GM23338 (cell line): ENCODE measurements at regions not wholly inside any gene's neighbourhood (a gene's known extent, or its start where the extent isn't known, plus 50 kb on each side); places are given as distances from the start of the nearest gene placed in this dataset.

Source experiments
- ATAC-seq: fragments of 200-7000 bp; cut with Tn5 transposase; 3 replicates; pipeline ENCODE4 v1.9.1; 2020
- DNase-seq: peaks from one replicate; pipeline ENCODE4 v3.0.0-alpha.2; 2015; ENCODE audit warnings: low spot score
- H2AFZ ChIP-seq: fragments of 200-600 bp; sonication (generic); 2 replicates; pipeline ENCODE4 v1.8.0; 2016; ENCODE audit warnings: antibody characterized with exemption, mild to moderate bottlenecking, moderate library complexity
- H3F3A ChIP-seq: fragments of 200-600 bp; sonication (generic); replicated peaks from 2 replicates; pipeline ENCODE4 v1.8.0; 2017; ENCODE audit warnings: antibody characterized with exemption, mixed run types, low read depth
- H3K27ac ChIP-seq: fragments of 200-600 bp; sonication (generic); 2 replicates; pipeline ENCODE4 v1.6.1; 2016; ENCODE audit warnings: low read depth
- H3K27me3 ChIP-seq: fragments of 200-600 bp; sonication (generic); 2 replicates; pipeline ENCODE4 v1.8.0; 2016; ENCODE audit warnings: mild to moderate bottlenecking, mixed run types, moderate library complexity; ENCODE audit not compliant: insufficient read depth
- H3K36me3 ChIP-seq: fragments of 200-600 bp; sonication (generic); 2 replicates; pipeline ENCODE4 v1.8.0; 2016; ENCODE audit warnings: mild to moderate bottlenecking; ENCODE audit not compliant: insufficient read depth
- H3K4me1 ChIP-seq: fragments of 200-600 bp; sonication (generic); 2 replicates; pipeline ENCODE4 v1.8.0; 2016; ENCODE audit warnings: mild to moderate bottlenecking, moderate library complexity; ENCODE audit not compliant: insufficient read depth
- H3K4me2 ChIP-seq: fragments of 200-600 bp; sonication (generic); 2 replicates; pipeline ENCODE4 v1.7.1; 2017; ENCODE audit warnings: mixed run types
- H3K4me3 ChIP-seq: fragments of 200-600 bp; sonication (generic); 2 replicates; pipeline ENCODE4 v1.6.1; 2016; ENCODE audit warnings: mixed run types
- H3K79me2 ChIP-seq: fragments of 200-600 bp; sonication (generic); replicated peaks from 2 replicates; pipeline ENCODE4 v1.8.0; 2017; ENCODE audit warnings: mild to moderate bottlenecking; ENCODE audit not compliant: insufficient read depth
- H3K9me2 ChIP-seq: fragments of 200-600 bp; sonication (generic); 2 replicates; pipeline ENCODE4 v1.8.0; 2017; ENCODE audit not compliant: insufficient read depth
- H4K20me1 ChIP-seq: fragments of 200-600 bp; sonication (generic); replicated peaks from 2 replicates; pipeline ENCODE4 v1.8.0; 2017; ENCODE audit warnings: mild to moderate bottlenecking; ENCODE audit not compliant: insufficient read depth
- H3K27ac Mint-ChIP-seq: 2 replicates; pipeline ENCODE4 v1.8.0; 2020; ENCODE audit warnings: inconsistent platforms, mild to moderate bottlenecking, moderate library complexity, mixed read lengths
- H3K27me3 Mint-ChIP-seq: 3 replicates; pipeline ENCODE4 v1.8.0; 2022; ENCODE audit warnings: low read depth, mild to moderate bottlenecking, moderate library complexity, mixed read lengths, inconsistent platforms; ENCODE audit not compliant: insufficient read depth, poor library complexity
- H3K36me3 Mint-ChIP-seq: 3 replicates; pipeline ENCODE4 v1.8.0; 2021; ENCODE audit warnings: low read depth, mild to moderate bottlenecking, inconsistent platforms, moderate library complexity, mixed read lengths
- H3K4me1 Mint-ChIP-seq: 3 replicates; pipeline ENCODE4 v1.8.0; 2020; ENCODE audit warnings: mild to moderate bottlenecking, inconsistent platforms, mixed read lengths
- H3K4me3 Mint-ChIP-seq: 3 replicates; pipeline ENCODE4 v1.8.0; 2021; ENCODE audit warnings: moderate library complexity, mild to moderate bottlenecking, inconsistent platforms, mixed read lengths
- H3K9me3 Mint-ChIP-seq: 3 replicates; pipeline ENCODE4 v1.8.0; 2020; ENCODE audit warnings: moderate library complexity, mild to moderate bottlenecking, inconsistent platforms, mixed read lengths
- CREB1 ChIP-seq: fragments of 250-450 bp; sonication (Bioruptor Pico); IDR thresholded peaks from 2 replicates; pipeline ENCODE4 v1.5.0; 2020; ENCODE audit warnings: low read depth, mild to moderate bottlenecking, moderate library complexity
- CTCF ChIP-seq, 2 experiments: fragments of 200-600 bp in 1 of 2; sonication (generic) in 1 of 2; conservative IDR thresholded peaks; 2 replicates each; pipeline versions ENCODE4 v1.5.1 to v1.6.1; 2016 to 2017; ENCODE audit warnings: antibody characterized with exemption in 2 of 2, low read depth in 2 of 2, mild to moderate bottlenecking in 2 of 2, moderate library complexity in 1 of 2
- EZH2 ChIP-seq: fragments of 200-600 bp; sonication (generic); IDR thresholded peaks from one replicate; pipeline ENCODE4 v1.8.0; 2017; ENCODE audit warnings: antibody characterized with exemption, mild to moderate bottlenecking, low read depth; ENCODE audit not compliant: unreplicated experiment
- EZH2phosphoT487 ChIP-seq: fragments of 200-600 bp; sonication (generic); IDR thresholded peaks from one replicate; pipeline ENCODE4 v1.8.1; 2018; ENCODE audit warnings: antibody characterized with exemption; ENCODE audit not compliant: unreplicated experiment
- JUNB ChIP-seq: IDR thresholded peaks from one replicate; pipeline ENCODE4 v1.6.1; 2016; ENCODE audit warnings: antibody characterized with exemption; ENCODE audit not compliant: unreplicated experiment
- NANOG ChIP-seq: IDR thresholded peaks from 2 replicates; pipeline ENCODE4 v1.6.1; 2016; ENCODE audit warnings: antibody characterized with exemption, borderline replicate concordance
- ZNF114 ChIP-seq: fragments of 250-450 bp; sonication (Bioruptor Pico); IDR thresholded peaks from 2 replicates; pipeline ENCODE4 v1.5.0; 2020; ENCODE audit warnings: mild to moderate bottlenecking, moderate library complexity
- ZNF331 ChIP-seq: fragments of 250-450 bp; sonication (Bioruptor Pico); IDR thresholded peaks from 2 replicates; pipeline ENCODE4 v1.5.0; 2020; ENCODE audit warnings: low read depth, mild to moderate bottlenecking, moderate library complexity
- TF ChIP-seq, protein P1 (sequence below): IDR thresholded peaks from one replicate; pipeline ENCODE4 v1.6.1; 2018; ENCODE audit warnings: antibody characterized with exemption; ENCODE audit not compliant: unreplicated experiment
- TF ChIP-seq, protein P2 (sequence below): IDR thresholded peaks from 2 replicates; pipeline ENCODE4 v1.6.1; 2016; ENCODE audit warnings: antibody characterized with exemption

GRCh38 chr15:36373550-36373949, 205.9 kb upstream of the CDIN1 start:
- no peak for ATAC-seq
- Histone ChIP-seq H3K79me2 (no peaks in the 10 kb centered on the region), H2AFZ (no peak overlapping the region), H4K20me1 (no peaks in the 10 kb centered on the region), H3K4me1 (no peaks in the 10 kb centered on the region), H3K36me3 (no peaks in the 10 kb centered on the region), H3K4me3 (no peak overlapping the region), H3K9me2 (no peaks in the 10 kb centered on the region), H3K27ac (no peak overlapping the region), H3K27me3 (no peaks in the 10 kb centered on the region), H3F3A (no peaks in the 10 kb centered on the region), H3K4me2 (no peak overlapping the region)
- Mint-ChIP-seq H3K36me3 (no peaks in the 10 kb centered on the region), H3K4me1 (no peaks in the 10 kb centered on the region), H3K9me3 (no peaks in the 10 kb centered on the region; the same call in 2 of the 3 replicates), H3K27ac (no peak overlapping the region), H3K27me3 (no peaks in the 10 kb centered on the region), H3K4me3 (no peak overlapping the region)
- TF ChIP-seq JUNB: no peak
- TF ChIP-seq EZH2: no peak
- no peak for TF ChIP-seq NANOG
- TF ChIP-seq ZNF331: no peak
- no peak for TF ChIP-seq CREB1 (CRISPR knock-in tag)
- TF ChIP-seq, protein P1, sequence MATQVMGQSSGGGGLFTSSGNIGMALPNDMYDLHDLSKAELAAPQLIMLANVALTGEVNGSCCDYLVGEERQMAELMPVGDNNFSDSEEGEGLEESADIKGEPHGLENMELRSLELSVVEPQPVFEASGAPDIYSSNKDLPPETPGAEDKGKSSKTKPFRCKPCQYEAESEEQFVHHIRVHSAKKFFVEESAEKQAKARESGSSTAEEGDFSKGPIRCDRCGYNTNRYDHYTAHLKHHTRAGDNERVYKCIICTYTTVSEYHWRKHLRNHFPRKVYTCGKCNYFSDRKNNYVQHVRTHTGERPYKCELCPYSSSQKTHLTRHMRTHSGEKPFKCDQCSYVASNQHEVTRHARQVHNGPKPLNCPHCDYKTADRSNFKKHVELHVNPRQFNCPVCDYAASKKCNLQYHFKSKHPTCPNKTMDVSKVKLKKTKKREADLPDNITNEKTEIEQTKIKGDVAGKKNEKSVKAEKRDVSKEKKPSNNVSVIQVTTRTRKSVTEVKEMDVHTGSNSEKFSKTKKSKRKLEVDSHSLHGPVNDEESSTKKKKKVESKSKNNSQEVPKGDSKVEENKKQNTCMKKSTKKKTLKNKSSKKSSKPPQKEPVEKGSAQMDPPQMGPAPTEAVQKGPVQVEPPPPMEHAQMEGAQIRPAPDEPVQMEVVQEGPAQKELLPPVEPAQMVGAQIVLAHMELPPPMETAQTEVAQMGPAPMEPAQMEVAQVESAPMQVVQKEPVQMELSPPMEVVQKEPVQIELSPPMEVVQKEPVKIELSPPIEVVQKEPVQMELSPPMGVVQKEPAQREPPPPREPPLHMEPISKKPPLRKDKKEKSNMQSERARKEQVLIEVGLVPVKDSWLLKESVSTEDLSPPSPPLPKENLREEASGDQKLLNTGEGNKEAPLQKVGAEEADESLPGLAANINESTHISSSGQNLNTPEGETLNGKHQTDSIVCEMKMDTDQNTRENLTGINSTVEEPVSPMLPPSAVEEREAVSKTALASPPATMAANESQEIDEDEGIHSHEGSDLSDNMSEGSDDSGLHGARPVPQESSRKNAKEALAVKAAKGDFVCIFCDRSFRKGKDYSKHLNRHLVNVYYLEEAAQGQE: no peak
- TF ChIP-seq CTCF (conservative IDR thresholded peaks at IDR 0.05; ENCODE audit: low read depth in 2 of 2): no peak
- TF ChIP-seq ZNF114 (CRISPR knock-in tag): no peak
- no peak for DNase-seq

DNA sequence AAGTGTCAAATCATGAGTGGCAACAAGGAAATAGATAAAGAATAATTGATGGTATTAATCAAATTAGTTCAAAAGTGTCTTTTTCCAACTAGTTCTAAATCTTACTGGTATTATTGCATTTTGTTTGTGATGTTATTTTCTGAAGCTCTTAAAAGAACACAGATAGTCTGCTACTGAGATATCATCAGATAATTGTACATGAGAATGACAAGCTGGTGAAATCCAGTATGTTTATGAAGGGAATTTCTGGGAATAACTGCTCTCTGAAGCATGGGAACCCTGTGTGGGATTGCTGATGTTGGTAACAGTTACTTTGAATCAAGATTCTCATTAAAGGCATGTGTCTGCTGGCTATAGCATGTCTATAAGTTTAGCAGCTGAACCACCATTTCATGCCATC, 190.3 kb upstream of the CDIN1 start:
- Mint-ChIP-seq H3K36me3 (no peaks in the 10 kb centered on the region), H3K27me3 (no peaks in the 10 kb centered on the region), H3K27ac (no peak overlapping the region), H3K9me3 (no peaks in the 10 kb centered on the region; the same call in 2 of the 3 replicates), H3K4me3 (no peak overlapping the region), H3K4me1 (no peaks in the 10 kb centered on the region)
- Histone ChIP-seq H3K27me3 (no peaks in the 10 kb centered on the region), H3K4me2 (no peak overlapping the region), H3K79me2 (no peaks in the 10 kb centered on the region), H3F3A (no peaks in the 10 kb centered on the region), H4K20me1 (no peaks in the 10 kb centered on the region), H3K4me1 (no peaks in the 10 kb centered on the region), H3K9me2 (no peaks in the 10 kb centered on the region), H3K36me3 (no peaks in the 10 kb centered on the region), H2AFZ (no peak overlapping the region), H3K27ac (no peak overlapping the region), H3K4me3 (no peak overlapping the region)
- ATAC-seq (no peak), DNase-seq (no peak)
- TF ChIP-seq EZH2phosphoT487: no peak
- TF ChIP-seq, protein P1: no peak
- no peak for TF ChIP-seq CREB1 (CRISPR knock-in tag)
- TF ChIP-seq, protein P2, sequence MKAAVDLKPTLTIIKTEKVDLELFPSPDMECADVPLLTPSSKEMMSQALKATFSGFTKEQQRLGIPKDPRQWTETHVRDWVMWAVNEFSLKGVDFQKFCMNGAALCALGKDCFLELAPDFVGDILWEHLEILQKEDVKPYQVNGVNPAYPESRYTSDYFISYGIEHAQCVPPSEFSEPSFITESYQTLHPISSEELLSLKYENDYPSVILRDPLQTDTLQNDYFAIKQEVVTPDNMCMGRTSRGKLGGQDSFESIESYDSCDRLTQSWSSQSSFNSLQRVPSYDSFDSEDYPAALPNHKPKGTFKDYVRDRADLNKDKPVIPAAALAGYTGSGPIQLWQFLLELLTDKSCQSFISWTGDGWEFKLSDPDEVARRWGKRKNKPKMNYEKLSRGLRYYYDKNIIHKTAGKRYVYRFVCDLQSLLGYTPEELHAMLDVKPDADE: no peak
- no peak for TF ChIP-seq JUNB
